GM12878 (cell line): ENCODE measurements at regions not wholly inside any gene's neighbourhood (a gene's known extent, or its start where the extent isn't known, plus 50 kb on each side); places are given as distances from the start of the nearest gene placed in this dataset.

ENCODE experiments used
- CBX5 ChIP-seq: sonication (generic); IDR thresholded peaks from 2 replicates; pipeline ENCODE4 v1.6.1; 2016; ENCODE audit warnings: low read depth, moderate library complexity, mild to moderate bottlenecking, inconsistent platforms
- CHD1 ChIP-seq: IDR thresholded peaks from 2 replicates; pipeline ENCODE4 v1.6.1; 2012; ENCODE audit warnings: low read depth, low read length, improper control_type of control experiment
- EP300 ChIP-seq, 2 experiments: fragments of 150-350 bp in 1 of 2; IDR thresholded peaks; 2 replicates each; pipeline ENCODE4 v1.6.1; 2011 to 2012; ENCODE audit warnings: low read depth in 2 of 2, low read length in 2 of 2, borderline replicate concordance in 1 of 2, improper control_type of control experiment in 1 of 2, inconsistent platforms in 1 of 2; ENCODE audit not compliant: control insufficient read depth in 1 of 2
- FOS ChIP-seq: IDR thresholded peaks from 3 replicates; pipeline ENCODE4 v1.6.1; 2011; ENCODE audit warnings: borderline replicate concordance; ENCODE audit not compliant: insufficient read length; ENCODE audit errors: extremely low read depth
- HDAC6 ChIP-seq: fragments of 200-600 bp; sonication (generic); IDR thresholded peaks from one replicate; pipeline ENCODE4 v1.8.0; 2017; ENCODE audit warnings: antibody characterized with exemption; ENCODE audit not compliant: unreplicated experiment
- IKZF1 ChIP-seq: fragments of 450-650 bp; conservative IDR thresholded peaks from 2 replicates; pipeline ENCODE4 v1.6.1; 2017; ENCODE audit warnings: antibody characterized with exemption, mild to moderate bottlenecking
- MEF2B ChIP-seq: fragments of 450-650 bp; IDR thresholded peaks from 2 replicates; pipeline ENCODE4 v1.6.1; 2018; ENCODE audit warnings: mild to moderate bottlenecking, moderate library complexity; ENCODE audit not compliant: partially characterized antibody, poor library complexity, severe bottlenecking
- PAX5 ChIP-seq: IDR thresholded peaks from 2 replicates; pipeline ENCODE4 v1.6.1; 2011; ENCODE audit warnings: low read depth, low read length, borderline replicate concordance
- POU2F2 ChIP-seq: IDR thresholded peaks from 3 replicates; pipeline ENCODE4 v1.6.1; 2011; ENCODE audit warnings: low read depth, mild to moderate bottlenecking, low read length, borderline replicate concordance
- RAD51 ChIP-seq: fragments of 450-650 bp; IDR thresholded peaks from 2 replicates; pipeline ENCODE4 v1.6.1; 2016; ENCODE audit warnings: moderate library complexity, mild to moderate bottlenecking, inconsistent platforms
- TCF12 ChIP-seq: IDR thresholded peaks from 2 replicates; pipeline ENCODE4 v1.6.1; 2011; ENCODE audit warnings: low read depth, mild to moderate bottlenecking, low read length
- TF ChIP-seq, protein P1 (sequence below): IDR thresholded peaks from 2 replicates; pipeline ENCODE4 v1.6.1; 2012; ENCODE audit warnings: improper control_type of control experiment, low read depth, low read length; ENCODE audit not compliant: insufficient replicate concordance
- TF ChIP-seq, protein P2 (sequence below): IDR thresholded peaks from 2 replicates; pipeline ENCODE4 v1.6.1; 2012; ENCODE audit warnings: low read depth, low read length, improper control_type of control experiment
- TF ChIP-seq, protein P3 (sequence below): fragments of 450-650 bp; IDR thresholded peaks from 2 replicates; pipeline ENCODE4 v1.6.1; 2018; ENCODE audit warnings: borderline replicate concordance, mild to moderate bottlenecking; ENCODE audit not compliant: partially characterized antibody
- TF ChIP-seq, protein P4 (sequence below): fragments of 450-650 bp; IDR thresholded peaks from 2 replicates; pipeline ENCODE4 v1.6.1; 2017; ENCODE audit warnings: borderline replicate concordance

DNA sequence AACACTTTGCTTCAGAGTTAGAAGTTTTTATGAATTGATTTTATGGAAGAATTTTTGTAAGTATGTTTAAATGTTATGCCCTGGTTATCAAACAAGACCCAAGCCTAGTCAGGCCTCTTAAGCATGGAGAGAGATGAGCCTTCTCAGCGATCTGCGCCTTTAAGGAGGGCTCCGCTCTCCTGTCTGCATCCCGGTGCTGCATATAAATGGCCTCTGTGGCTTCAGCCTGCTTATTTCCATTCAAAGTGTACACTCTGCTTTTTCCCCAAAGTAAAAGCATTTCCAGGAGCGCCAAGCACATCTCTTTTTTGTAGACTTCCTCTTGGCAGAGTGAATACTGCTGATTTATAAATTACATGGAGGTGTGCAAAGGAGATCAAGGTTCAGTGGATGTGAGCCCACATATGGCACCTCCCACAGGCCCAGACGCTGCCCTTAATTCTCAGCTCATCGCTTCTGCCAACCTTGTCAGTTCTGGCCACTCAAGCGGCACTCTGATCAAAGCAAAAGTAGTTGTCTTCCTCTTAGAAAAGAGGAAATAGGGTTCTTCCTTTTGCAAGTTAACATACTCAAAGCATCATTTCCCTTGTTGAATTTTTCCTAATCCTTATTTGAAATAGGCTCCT is 70.0 kb upstream of the SFMBT2 start (continued):
- TF ChIP-seq EP300 (IDR thresholded peaks at IDR 0.05; ENCODE audit: borderline replicate concordance in 1 of 2, control insufficient read depth in 1 of 2, low read depth in 2 of 2, low read length in 2 of 2) (0 out of 4 replicates have a peak, but pooled peaks have one; percentile 10 to 27), TCF12 (no peak), FOS (no peak), IKZF1 (peak; percentile 85), MEF2B (no peak), RAD51 (no peak), CHD1 (no peak), CBX5 (no peak), PAX5 (peak; percentile 65; the same call in 1 of the 2 replicates), POU2F2 (no peak), HDAC6 (no peak)
- TF ChIP-seq, protein P1, sequence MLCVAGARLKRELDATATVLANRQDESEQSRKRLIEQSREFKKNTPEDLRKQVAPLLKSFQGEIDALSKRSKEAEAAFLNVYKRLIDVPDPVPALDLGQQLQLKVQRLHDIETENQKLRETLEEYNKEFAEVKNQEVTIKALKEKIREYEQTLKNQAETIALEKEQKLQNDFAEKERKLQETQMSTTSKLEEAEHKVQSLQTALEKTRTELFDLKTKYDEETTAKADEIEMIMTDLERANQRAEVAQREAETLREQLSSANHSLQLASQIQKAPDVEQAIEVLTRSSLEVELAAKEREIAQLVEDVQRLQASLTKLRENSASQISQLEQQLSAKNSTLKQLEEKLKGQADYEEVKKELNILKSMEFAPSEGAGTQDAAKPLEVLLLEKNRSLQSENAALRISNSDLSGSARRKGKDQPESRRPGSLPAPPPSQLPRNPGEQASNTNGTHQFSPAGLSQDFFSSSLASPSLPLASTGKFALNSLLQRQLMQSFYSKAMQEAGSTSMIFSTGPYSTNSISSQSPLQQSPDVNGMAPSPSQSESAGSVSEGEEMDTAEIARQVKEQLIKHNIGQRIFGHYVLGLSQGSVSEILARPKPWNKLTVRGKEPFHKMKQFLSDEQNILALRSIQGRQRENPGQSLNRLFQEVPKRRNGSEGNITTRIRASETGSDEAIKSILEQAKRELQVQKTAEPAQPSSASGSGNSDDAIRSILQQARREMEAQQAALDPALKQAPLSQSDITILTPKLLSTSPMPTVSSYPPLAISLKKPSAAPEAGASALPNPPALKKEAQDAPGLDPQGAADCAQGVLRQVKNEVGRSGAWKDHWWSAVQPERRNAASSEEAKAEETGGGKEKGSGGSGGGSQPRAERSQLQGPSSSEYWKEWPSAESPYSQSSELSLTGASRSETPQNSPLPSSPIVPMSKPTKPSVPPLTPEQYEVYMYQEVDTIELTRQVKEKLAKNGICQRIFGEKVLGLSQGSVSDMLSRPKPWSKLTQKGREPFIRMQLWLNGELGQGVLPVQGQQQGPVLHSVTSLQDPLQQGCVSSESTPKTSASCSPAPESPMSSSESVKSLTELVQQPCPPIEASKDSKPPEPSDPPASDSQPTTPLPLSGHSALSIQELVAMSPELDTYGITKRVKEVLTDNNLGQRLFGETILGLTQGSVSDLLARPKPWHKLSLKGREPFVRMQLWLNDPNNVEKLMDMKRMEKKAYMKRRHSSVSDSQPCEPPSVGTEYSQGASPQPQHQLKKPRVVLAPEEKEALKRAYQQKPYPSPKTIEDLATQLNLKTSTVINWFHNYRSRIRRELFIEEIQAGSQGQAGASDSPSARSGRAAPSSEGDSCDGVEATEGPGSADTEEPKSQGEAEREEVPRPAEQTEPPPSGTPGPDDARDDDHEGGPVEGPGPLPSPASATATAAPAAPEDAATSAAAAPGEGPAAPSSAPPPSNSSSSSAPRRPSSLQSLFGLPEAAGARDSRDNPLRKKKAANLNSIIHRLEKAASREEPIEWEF, result no peak
- TF ChIP-seq, protein P2, sequence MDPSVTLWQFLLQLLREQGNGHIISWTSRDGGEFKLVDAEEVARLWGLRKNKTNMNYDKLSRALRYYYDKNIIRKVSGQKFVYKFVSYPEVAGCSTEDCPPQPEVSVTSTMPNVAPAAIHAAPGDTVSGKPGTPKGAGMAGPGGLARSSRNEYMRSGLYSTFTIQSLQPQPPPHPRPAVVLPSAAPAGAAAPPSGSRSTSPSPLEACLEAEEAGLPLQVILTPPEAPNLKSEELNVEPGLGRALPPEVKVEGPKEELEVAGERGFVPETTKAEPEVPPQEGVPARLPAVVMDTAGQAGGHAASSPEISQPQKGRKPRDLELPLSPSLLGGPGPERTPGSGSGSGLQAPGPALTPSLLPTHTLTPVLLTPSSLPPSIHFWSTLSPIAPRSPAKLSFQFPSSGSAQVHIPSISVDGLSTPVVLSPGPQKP, result no peak
- TF ChIP-seq, protein P3, sequence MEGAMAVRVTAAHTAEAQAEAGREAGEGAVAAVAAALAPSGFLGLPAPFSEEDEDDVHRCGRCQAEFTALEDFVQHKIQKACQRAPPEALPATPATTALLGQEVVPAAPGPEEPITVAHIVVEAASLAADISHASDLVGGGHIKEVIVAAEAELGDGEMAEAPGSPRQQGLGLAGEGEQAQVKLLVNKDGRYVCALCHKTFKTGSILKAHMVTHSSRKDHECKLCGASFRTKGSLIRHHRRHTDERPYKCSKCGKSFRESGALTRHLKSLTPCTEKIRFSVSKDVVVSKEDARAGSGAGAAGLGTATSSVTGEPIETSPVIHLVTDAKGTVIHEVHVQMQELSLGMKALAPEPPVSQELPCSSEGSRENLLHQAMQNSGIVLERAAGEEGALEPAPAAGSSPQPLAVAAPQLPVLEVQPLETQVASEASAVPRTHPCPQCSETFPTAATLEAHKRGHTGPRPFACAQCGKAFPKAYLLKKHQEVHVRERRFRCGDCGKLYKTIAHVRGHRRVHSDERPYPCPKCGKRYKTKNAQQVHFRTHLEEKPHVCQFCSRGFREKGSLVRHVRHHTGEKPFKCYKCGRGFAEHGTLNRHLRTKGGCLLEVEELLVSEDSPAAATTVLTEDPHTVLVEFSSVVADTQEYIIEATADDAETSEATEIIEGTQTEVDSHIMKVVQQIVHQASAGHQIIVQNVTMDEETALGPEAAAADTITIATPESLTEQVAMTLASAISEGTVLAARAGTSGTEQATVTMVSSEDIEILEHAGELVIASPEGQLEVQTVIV, result no peak
- TF ChIP-seq, protein P4, sequence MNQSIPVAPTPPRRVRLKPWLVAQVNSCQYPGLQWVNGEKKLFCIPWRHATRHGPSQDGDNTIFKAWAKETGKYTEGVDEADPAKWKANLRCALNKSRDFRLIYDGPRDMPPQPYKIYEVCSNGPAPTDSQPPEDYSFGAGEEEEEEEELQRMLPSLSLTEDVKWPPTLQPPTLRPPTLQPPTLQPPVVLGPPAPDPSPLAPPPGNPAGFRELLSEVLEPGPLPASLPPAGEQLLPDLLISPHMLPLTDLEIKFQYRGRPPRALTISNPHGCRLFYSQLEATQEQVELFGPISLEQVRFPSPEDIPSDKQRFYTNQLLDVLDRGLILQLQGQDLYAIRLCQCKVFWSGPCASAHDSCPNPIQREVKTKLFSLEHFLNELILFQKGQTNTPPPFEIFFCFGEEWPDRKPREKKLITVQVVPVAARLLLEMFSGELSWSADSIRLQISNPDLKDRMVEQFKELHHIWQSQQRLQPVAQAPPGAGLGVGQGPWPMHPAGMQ, result no peak
